CD1c-positive myeloid dendritic cell (primary cell): ENCODE measurements at regions not wholly inside any gene's neighbourhood (a gene's known extent, or its start where the extent isn't known, plus 50 kb on each side); places are given as distances from the start of the nearest gene placed in this dataset.
"Not testable (repeated sequence)": the region's sequence is repeated elsewhere in the genome, so short reads cannot be mapped to it uniquely, and the experiment has no call there.

ENCODE experiments used
- DNase-seq: peaks from one replicate; pipeline ENCODE4 v3.0.0-alpha.2; 2016; ENCODE audit errors: extremely low spot score

DNA sequence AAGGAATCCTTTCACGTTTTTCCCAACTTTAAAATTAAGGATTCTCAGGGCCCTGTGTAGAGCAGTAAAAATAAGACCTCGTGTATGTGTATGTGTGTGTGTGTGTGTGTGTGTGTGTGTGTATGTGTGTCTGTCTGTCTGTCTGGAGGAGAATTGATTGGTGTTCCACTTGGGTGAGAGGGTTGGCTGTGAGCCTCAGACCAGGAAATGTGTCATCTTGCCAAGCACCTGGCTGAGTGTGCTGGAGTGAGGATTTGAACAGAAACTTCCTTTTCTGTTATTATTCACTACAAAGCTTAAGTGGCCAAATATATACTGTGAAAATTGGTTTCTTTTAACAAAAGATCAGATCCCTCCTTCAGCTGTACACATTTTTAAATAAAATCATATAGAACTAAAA lies 103.6 kb upstream of the NUDT6 start:
- not testable (repeated sequence) for DNase-seq

DNA sequence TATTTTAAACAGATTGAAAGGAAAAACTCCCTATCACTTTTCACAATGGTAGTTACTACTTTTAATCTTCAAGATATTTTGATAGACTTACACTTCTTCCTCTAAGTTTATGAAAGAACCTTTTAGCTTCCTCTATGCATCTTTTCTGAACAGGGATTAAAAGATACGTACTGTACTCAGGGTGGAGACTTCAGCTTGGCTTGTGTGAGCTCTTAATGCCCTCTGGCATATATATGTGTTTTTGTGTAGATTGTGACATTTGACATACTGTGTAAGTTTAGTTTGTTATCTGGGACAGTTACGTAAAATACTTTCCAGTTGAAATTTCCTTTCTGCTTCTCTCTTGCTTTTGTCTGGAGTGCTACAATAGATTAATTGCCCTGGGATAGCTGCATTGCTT lies 109.3 kb upstream of the NUDT6 start:
- no peak for DNase-seq

DNA sequence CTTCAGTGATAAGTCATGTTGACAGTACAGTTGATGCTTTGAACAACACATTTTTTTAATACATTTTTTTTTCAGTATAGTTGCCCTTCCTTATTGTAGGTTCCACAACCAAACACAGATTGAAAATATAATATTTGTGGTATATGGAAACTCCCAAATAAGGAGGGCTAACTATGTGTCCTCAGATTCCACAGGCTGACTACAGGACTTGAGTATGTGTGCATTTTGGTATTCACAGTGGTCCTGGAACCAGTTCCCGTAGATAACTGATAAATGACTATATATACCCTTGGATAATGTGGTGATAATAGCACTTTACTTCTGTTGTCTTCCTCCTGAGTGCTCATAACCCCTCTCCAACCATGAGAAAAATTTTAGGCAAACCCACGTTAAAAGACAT lies 111.6 kb upstream of the NUDT6 start:
- no peak for DNase-seq

DNA sequence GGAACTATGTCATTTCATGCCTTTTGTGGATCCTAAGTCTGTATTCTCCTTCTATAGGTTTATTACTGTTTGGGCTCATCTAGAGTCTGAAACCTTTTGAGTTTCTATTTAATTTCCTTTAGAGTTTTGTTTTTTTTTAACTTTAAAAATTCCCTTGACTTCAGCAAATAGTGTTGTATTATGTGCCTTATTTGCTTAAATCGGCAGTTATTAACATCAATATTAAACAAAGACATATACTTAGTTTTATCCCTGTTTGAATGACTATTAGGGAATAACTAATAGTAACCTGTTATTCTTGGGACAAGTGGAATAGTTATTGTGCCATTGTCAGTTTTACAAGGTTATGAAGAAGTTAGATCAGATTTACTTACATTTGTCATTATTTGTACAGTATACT lies 112.8 kb upstream of the NUDT6 start:
- no peak for DNase-seq

DNA sequence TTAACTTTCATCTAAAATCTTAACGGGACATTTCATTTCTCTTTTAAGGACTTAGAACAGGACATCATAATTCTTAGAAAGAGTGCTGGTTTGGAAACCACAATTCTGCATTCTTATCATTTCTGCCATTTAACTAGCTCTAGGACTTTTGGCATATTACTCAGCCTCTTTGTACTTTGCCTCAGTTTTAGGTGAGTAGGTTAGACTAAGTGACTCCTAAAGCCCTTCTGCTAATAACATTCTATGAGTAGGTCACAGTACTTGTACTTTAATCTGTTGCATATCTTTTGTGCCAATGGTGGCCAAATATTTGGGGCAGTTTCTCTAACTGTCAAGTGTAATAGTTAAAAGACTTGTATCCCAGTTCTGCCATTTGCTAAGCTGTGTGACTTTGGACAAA lies 115.4 kb upstream of the NUDT6 start:
- DNase-seq: no peak

DNA sequence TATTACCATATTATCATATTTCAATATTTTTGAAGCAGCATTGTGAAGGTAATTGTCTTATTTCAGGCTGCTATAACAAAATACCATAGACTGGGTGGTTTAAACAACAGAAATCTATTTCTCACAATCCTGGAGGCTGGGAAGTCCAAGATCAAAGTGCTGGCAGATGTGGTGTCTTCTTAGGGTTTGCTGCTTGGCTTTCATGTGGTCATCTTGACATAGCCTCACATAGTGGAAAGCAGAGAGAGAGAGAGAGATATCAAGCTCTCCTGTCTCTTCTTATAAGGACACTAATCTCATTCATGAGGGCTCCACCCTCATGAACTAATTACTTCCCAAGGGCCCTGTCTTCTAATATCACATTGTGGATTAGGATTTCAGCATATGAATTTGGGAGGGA lies 119.7 kb upstream of the NUDT6 start:
- DNase-seq: no peak

DNA sequence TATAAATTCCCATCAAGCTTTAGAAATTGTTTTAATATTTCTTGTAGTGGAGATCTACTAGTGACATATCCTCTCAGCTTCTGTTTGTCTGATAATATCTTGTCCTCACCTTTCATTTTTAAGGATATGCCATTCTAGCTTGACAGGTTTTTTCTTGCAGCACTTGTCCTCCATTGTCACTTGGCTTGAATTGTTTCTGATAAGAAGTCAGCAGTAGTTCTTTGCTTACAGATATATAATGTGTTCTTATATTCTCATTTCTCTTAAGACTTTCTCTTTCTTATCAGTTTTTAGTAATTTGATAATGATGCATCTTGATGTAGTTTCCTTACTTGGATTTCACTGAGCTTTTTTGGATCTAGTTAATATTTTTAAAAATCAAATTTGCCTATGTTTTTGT lies 120.6 kb upstream of the NUDT6 start:
- no peak for DNase-seq

DNA sequence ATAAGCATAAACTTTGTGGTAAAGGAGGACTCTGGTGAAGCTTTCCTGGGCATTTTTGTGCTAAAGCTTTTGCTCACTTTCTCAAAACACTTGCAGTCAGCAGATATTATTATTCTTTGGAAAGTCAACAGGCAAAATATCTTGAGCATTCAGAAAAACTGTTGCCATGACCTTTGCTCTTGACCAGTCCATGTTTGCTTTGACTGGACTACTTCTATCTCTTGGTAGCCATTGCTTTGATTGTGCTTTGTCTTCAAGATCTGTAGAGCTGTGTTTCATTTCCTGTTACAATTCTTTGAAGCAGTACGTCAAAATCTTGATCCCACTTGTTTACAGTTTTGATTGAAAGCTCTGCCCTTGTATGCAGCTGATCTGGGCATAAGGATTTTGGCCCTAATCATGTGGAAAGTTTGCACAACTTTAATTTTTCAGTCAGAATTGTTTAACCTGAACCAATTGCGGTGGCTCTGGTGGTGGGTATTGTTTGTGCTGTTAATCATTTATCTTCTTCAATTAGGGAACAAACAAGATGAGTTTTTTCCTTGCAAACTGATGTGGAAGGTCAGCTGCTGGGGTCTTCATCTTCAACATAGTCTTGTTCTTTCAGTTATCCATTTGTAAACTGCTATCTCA lies 121.5 kb upstream of the NUDT6 start:
- no peak for DNase-seq

DNA sequence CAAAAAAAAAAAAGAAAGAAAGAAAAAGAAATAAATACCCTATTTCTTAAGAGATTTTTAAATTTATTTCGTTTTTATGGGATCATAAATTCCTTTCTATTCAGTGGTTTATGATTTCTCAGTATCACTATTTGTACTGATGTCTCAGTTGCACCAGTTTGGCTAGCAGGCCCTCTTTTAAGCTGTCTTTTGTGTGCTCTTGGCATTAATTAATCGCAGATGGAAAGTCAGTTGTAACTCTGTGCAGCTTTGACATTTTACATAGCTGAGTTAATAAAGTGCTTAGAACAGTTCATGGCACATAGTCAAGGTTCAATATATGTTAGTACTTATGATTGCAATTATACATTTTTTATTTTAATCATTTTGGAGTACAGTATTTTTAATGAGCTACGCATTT lies 123.7 kb upstream of the NUDT6 start:
- DNase-seq: no peak

DNA sequence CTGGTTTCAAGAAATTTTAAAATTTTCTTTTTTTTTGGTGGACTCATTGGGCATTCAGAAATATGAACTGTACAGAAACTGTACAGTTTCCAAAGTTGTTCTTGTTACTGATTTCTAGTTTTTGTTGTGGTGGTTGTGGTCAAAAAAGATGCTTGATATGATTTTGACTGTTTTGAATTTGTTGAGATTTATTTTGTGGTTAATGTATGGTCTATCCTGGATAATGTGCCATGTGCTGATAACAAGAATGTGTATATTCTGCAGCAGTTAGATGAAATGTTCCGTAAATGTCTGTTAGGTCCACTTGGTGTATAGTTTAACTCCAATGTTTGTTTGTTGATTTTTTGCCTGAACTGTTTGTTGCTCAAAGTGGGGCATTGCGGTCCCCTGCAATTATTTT lies 127.6 kb upstream of the NUDT6 start:
- no peak for DNase-seq

DNA sequence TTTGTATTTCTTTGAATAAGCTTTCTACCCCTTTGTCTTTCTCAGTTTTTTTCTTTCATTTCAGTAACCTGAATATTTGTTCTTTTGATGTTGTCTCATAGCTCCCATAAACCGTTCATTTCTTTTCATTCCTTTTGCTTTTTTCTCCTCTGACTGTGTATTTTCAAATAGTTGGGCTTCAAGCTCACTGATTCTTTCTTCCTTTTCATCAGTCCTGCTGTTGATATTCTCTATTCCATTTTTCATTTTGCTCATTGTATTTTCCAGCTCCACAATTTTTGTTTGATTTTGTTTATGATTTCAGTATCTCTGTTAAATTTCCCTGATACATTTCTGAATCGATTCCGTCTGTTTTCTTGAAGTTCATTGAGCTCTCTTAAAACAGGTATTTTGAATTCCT lies 129.6 kb upstream of the NUDT6 start:
- no peak for DNase-seq

DNA sequence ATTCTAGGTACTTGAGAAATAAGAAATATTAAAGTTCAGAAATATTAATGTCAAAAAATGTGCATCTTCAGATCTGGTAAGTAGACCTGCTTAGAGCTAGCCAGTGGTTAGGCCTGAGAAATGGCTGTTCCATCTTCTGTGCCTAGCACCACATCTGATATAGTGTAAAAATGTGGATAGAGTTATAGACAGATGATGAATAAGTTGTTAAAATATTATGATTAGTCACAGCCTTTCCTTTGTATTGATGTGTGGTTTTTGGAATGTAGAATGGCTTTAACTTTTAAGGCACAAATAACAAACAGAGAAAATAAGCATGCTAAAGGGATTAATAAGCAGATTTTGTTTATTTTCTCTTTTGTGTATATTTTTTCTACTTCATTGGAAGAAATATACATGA lies 133.5 kb upstream of the NUDT6 start:
- DNase-seq: no peak

DNA sequence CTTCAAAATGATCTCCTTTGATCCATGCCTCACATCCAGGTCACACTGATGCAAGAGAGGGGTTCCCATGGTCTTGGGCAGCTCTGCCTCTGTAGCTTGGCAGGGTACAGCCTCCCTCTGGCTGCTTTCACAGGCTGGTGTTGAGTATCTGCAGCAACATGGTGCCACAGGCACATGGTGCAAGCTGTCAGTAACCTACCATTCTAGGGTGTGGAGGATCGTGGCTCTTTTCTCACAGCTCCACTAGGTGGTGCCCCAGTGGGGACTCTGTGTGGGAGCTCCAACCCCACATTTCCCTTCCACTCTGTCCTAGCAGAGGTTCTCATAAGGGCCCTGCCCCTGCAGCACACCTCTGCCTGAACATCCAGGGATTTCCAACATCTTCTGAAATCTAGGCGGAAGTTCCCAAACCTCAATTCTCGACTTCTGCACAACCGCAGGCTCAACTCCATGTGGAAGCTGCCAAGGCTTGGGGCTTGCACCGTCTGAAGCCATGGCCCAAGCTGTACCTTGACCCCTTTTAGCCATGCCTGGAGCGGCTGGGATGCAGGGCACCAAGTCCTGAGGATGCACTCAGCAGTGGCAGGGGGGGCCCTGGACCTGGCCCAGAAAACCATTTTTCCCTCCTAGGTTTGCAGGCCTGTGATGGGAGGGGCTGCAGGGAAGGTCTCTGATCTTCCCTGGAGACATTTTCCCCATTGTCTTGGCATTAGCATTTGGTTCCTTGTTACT lies 137.8 kb upstream of the NUDT6 start:
- DNase-seq: no peak

DNA sequence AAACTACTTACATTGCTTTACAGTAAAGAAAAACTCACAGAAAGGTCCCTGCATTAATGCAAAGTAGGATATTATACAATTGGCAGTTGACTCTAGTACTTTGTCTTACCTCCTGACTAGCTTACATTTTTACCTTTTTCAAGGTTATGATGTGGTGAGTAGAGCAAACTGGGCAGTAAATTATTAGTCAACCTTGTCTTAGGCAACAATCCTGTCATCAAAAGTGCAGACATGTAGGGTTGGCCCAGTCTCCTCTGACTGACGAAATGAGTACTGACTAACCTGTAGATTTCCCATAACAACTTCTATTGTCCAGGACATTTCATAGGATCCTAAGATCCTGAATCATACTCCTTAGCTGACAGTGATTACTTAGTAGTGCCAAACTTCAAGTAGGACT lies 142.0 kb upstream of the NUDT6 start:
- no peak for DNase-seq

DNA sequence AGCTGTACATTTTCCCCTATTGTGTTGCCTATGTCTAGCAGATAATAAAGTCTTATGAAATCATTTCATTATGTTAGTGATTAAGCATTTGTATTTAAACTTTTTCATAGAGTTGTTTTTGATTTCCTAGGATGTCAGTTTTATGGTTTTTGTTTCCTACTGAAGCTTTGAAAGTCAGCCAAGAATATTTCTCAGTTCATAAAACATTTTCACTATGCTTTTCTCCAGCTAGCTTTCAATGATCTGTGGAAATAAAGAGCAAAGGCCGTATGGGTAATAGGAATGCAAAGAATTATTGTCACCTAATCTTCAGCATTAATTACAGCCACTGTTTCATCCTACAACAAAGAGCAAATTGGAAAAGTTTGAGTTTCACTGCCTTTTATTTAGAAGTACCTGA lies 145.7 kb upstream of the NUDT6 start:
- DNase-seq: no peak

DNA sequence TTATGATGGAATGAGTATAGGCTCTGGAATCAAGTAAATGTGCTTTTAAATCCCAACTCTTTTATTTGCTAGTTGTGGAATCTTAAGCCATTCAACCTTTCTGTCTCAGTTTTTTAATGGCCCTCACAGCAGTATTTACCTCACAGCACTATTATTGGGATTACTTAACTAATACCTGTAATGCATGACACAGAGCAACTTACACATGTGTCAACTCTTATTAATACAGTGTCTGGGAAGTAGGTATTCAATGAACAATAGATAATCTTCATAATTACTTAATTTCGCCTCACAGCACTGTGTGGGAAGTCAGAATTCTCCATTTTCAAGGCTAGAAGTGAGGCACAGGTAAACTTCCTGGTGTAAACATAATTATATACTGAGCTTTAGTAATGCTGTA lies 149.7 kb upstream of the NUDT6 start:
- DNase-seq: no peak

DNA sequence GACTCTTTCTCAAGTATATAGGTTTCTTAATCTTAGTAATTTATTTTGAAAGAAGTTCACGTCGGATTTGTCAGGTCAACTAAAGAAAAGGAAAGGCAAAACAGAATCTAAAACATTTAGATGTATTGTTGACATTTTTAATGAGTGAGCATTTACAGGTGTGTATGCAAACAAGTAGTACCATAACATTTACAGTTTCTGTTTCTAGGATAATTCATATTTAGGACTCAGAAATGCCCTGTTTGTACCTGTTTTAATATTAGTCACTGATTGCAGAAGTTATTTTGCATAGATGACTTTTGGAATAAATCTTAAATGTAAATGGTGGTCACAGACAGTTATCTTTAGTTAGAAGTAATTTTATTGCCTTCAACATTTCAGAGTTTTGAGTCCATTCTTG lies 151.3 kb upstream of the NUDT6 start:
- no peak for DNase-seq

DNA sequence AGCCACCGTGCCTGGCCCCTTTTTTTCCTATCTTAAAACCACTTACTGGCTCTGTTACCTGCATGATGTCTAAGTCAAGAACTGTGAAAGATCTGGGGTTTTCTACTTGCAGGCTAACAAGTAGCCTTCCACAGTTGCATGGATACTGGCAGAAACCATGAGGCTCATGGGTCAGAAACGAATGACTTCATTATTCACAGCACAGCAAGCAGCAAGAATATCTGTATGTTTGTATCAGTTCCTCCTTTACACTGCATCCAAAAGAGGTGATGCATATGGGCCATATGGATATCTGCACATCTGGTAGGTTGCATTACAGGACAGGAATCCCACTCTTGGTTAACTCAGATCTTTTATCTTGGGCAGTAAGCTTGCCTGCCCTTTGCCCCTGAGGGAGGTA lies 154.9 kb upstream of the NUDT6 start:
- DNase-seq: no peak

DNA sequence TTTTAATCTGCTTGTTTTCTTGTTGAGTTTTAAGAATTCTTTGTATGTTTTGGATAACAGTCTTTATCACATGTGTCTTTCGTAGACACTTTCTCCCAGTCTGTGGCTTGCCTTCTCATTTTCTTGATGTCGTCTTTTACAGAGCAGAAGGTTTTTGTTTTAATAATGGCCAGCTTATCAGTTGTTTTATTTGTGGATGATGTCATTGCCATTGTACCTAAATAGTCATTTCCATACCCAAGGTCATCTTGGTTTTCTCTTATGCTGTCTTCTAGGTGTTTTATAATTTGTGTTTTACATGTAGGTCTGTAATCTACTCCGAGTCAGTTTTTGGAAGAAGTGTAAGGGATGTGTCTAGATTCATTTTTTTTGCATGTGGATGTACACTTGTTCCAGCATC lies 159.6 kb upstream of the NUDT6 start:
- DNase-seq: no peak

DNA sequence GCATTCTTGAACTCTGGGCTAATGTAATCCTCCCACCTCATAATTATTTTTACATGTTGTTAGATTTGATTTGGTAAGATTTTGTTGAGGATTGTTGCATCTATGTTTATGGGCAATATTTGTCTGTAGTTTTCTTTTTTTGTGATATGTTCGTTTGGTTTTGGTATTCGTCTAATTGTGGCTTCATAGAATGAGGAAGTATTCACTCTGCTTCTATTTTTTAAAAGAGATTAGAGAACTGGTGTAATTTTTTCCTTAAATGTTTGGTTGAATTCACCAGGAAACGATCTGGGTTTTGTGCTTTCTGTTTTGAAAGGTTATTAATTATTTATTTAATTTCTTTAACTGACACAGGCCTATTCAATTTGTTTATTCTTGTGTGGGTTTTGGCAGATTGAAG lies 161.2 kb upstream of the NUDT6 start:
- DNase-seq: peak; percentile 25

DNA sequence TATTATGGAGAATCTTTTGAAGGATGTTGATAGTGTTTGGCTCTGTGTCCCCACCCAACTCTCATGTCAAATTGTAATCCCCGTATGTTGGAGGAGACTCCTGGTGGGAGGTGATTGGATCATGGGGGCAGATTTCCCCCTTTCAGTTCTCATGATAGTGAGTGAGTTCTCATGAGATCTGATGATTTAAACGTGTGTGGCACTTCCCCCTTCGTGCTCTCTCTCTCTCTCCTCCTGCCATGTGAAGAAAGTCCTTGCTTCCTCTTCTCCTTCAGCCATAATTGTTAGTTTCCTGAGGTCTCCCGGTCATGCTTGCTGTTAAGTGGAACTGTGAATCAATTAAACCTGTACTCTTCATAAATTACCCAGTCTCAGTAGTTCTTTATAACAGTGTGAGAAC lies 166.1 kb upstream of the NUDT6 start:
- peak; percentile 65 for DNase-seq

DNA sequence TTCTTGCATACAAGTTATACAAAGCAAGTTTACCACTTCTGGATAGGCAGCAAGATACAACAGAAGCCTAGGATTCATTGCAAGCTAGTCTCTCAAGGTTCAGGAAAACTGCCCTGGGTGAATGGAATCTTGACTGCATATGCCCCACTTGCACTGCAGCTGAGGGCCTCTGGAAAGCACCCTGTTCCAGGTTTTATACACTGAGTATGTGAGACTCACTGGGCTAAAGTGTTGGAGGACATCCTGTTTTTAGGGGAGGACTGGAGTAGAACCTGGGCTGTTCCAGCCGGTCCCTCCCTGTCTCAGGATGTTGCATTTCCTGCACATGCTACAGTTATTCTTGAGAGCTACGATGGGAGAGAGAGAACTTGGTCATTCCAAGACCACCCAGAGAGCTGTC lies 168.5 kb upstream of the NUDT6 start:
- no peak for DNase-seq

DNA sequence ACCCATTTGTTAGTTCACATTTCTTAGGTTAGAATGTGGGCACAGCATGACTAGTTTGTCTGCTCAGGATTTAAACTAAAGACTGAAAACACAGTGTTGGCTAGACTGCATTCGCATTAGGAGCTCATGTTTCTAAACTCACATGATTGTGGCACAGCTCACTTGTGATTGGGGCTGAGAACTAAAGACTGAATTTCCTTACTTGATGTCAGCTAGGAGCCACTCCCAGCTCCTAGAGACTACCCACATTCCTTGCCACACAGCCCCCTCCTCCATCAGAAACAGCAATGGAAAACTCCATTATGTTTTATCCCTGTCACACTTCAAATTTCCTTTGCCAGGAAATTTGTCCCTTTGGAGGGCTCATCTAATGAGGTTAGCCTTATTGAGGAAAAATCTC lies 170.2 kb upstream of the NUDT6 start:
- no peak for DNase-seq

DNA sequence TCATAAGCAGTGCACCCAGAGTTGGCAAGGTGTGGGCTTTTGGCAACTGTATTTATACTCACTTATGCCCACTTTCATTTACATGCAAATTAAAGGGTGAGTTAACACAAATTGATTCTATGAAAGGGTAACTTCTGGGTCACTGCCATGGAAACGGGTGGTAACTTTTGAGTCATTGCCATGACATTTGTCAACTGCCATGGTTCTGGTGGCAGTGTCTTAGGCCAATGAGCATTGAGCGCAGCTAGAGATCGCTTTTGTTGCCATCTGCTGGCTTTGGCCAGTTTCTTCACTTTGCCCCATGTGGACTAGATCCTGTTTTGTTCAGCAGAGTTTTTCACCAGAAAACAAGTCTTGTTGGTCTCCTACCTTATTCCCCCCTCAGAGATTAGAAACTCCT lies 170.8 kb upstream of the NUDT6 start:
- no peak for DNase-seq
